Gastroesophageal sphincter (tissue), 3 donors: ENCODE measurements at regions not wholly inside any gene's neighbourhood (a gene's known extent, or its start where the extent isn't known, plus 50 kb on each side); places are given as distances from the start of the nearest gene placed in this dataset.

Source experiments
- EP300 ChIP-seq: sonication (generic); formaldehyde crosslinking; IDR thresholded peaks from one replicate; pipeline ENCODE4 v1.6.1; 2017; ENCODE audit warnings: antibody characterized with exemption, mild to moderate bottlenecking
- POLR2A ChIP-seq, 2 donors: fragments of 450-650 bp; IDR thresholded peaks; one replicate each; pipeline ENCODE4 v1.6.1; 2017; ENCODE audit warnings: antibody characterized with exemption in 2 of 2, mild to moderate bottlenecking in 2 of 2, moderate library complexity in 1 of 2
- POLR2AphosphoS5 ChIP-seq: sonication (generic); formaldehyde crosslinking; IDR thresholded peaks from one replicate; pipeline ENCODE4 v1.6.1; 2017; ENCODE audit warnings: antibody characterized with exemption
- TF ChIP-seq, protein P1 (sequence below), 4 experiments: fragments of 200-600 bp in 2 of 4; fragments of 450-650 bp in 2 of 4; sonication (generic) in 1 of 4; IDR thresholded peaks; one replicate each; pipeline ENCODE4 v1.5.1; 2017 to 2019; ENCODE audit warnings: antibody characterized with exemption in 4 of 4, mild to moderate bottlenecking in 2 of 4, moderate library complexity in 2 of 4

DNA sequence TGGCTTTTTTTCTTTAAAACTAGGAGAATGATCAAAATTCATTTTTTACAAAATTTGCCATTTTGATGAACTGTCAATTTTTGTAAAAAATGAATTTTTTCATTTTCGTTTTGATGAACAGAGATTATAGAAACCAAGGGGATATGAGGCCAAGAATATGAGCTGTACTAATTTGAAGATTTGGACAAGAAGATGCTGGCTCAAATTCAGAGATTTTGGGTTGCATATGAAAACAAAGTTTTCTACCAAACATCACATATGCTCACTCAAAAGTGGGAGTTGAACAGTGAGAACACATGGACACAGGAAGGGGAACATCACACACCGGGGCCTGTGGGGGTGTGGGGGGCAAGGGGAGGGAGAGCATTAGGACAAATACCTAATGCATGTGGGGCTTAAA is 230.7 kb downstream of the SNAPC1 start:
- TF ChIP-seq, protein P1, sequence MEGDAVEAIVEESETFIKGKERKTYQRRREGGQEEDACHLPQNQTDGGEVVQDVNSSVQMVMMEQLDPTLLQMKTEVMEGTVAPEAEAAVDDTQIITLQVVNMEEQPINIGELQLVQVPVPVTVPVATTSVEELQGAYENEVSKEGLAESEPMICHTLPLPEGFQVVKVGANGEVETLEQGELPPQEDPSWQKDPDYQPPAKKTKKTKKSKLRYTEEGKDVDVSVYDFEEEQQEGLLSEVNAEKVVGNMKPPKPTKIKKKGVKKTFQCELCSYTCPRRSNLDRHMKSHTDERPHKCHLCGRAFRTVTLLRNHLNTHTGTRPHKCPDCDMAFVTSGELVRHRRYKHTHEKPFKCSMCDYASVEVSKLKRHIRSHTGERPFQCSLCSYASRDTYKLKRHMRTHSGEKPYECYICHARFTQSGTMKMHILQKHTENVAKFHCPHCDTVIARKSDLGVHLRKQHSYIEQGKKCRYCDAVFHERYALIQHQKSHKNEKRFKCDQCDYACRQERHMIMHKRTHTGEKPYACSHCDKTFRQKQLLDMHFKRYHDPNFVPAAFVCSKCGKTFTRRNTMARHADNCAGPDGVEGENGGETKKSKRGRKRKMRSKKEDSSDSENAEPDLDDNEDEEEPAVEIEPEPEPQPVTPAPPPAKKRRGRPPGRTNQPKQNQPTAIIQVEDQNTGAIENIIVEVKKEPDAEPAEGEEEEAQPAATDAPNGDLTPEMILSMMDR (IDR thresholded peaks at IDR 0.05) = no peak
- TF ChIP-seq POLR2AphosphoS5 (no peak), EP300 (no peak), POLR2A (IDR thresholded peaks at IDR 0.05) (no peak)
